C4-2B (cell line): ENCODE measurements at regions not wholly inside any gene's neighbourhood (a gene's known extent, or its start where the extent isn't known, plus 50 kb on each side); places are given as distances from the start of the nearest gene placed in this dataset.

Experiments used
- H3K27ac ChIP-seq: fragments of 450-650 bp; 2 replicates; pipeline ENCODE4 v1.5.1; 2017
- ZFX ChIP-seq: fragments of 450-650 bp; IDR thresholded peaks from 2 replicates; pipeline ENCODE4 v1.6.1; 2017
- TF ChIP-seq, protein P1 (sequence below): fragments of 450-650 bp; conservative IDR thresholded peaks from 2 replicates; pipeline ENCODE4 v1.5.1; 2017; ENCODE audit warnings: mild to moderate bottlenecking

DNA sequence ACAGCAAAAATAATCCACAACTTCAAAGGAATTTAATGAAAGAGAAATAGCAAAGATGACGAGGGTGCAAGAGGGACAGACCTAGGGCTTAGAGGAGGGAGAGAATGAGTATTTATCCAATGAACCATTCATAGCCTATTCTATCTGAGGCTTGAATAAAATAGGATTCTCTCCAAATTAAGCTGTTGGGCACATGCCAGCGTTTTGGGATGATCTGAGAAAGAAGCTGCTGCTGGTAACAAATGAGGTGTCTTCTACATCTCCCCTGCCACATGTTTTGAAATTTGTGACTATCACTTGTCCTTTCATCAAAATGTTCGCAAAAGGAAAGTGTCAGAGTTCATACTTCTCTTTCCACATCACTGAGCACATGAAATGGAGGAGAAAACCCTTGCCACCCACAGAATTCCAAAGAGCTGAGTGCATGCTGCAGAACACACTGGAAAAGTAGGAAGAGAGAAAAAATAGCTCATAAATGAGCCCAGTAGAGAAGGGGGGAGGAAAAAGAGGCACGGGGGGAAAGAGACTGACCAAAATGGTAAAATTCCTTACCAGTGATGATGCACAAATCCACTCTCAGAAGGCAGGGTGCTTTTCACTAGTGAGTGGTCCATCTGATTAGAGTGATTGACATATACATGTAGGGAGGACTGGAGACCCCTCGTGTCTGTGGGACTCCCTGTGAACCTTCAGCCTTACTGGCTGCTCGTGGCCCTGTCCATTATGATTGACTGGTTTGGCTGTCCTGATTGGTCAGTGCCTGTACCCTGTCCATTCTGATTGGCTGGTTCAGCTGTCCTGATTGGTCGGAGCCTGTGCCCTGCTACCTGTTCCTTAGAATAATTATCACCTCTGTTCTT lies 180.5 kb downstream of the OGFRL1 start:
- H3K27ac ChIP-seq = no peak overlapping the region
- no peak for TF ChIP-seq ZFX
- TF ChIP-seq, protein P1, sequence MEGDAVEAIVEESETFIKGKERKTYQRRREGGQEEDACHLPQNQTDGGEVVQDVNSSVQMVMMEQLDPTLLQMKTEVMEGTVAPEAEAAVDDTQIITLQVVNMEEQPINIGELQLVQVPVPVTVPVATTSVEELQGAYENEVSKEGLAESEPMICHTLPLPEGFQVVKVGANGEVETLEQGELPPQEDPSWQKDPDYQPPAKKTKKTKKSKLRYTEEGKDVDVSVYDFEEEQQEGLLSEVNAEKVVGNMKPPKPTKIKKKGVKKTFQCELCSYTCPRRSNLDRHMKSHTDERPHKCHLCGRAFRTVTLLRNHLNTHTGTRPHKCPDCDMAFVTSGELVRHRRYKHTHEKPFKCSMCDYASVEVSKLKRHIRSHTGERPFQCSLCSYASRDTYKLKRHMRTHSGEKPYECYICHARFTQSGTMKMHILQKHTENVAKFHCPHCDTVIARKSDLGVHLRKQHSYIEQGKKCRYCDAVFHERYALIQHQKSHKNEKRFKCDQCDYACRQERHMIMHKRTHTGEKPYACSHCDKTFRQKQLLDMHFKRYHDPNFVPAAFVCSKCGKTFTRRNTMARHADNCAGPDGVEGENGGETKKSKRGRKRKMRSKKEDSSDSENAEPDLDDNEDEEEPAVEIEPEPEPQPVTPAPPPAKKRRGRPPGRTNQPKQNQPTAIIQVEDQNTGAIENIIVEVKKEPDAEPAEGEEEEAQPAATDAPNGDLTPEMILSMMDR = no peak

DNA sequence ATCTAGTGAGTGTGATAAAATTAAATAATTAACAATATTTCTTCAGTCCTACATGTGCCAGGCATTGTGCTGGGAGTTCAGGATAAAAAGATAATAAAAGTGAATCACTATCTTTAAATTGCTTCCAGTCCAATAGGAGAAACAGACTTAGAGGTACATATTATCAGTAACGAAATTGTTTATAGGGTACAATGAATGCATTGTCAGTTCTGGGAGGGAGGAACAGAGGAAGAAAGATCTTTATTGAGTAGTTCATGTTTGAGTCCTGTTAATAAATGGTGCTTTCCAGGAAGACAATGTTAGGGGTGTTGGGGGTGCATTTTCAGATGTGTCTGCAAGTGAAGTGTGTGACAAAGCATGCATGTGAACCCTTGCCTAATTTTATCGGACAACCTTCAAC lies 183.1 kb downstream of the OGFRL1 start:
- TF ChIP-seq, protein P1 = no peak
- TF ChIP-seq ZFX = no peak
- H3K27ac ChIP-seq = no peak overlapping the region

DNA sequence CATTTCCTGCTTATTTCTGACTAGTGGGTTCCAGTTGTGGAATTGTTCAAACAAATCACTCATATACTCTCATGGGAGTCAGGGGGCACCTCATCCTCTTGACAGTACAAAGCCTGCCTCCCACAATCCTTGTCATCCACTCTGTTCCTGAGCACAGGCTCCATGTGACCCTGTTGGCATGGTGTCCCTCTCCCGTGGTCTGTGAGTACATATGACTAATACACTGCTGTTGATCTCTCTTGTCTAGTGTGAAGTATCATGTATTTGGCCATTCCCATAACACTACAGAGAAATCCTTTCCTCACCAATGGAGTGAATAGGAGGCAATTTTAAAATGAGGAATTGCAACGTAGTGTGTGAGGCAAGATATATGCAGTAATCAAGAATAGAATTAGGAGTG lies 185.3 kb downstream of the OGFRL1 start:
- H3K27ac ChIP-seq = no peak overlapping the region
- no peak for TF ChIP-seq ZFX
- TF ChIP-seq, protein P1 = no peak

DNA sequence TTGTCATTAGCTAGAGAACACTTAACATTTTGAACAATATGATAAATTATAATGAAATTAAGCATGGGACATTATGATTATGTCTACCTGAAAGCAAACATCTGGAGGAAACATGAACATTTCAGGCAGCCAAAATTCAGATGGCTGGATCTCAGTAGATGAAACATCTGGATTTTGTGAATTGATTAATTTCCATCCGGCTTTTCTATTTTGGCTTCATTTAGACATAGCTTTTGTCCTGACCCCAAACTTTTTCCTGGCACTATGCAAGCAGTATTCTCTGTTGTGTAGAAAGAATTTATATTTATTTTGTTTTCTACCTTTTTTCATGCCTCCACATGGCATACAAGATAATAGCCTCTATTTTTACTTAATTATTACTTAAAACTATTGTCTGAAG lies 186.3 kb downstream of the OGFRL1 start:
- no peak overlapping the region for H3K27ac ChIP-seq
- TF ChIP-seq ZFX = no peak
- TF ChIP-seq, protein P1 = no peak

DNA sequence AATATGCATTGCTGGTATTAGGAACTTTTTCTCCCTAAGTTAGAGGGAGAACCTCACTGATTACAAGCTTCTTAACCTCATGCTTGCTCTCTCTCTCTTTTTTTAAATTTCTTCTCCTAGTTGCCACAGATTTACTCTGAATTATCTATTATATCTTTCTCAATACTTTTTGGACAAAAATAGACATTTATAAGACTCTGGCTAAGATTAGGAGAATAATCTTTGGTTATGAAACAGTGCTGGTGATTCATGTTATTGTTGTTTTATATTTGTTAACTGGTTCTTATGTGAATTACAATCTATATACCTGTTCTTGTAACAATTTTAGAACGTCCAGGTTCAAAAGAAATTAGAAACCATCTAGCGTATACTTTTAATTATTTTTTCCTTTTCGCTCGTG lies 187.8 kb downstream of the OGFRL1 start:
- H3K27ac ChIP-seq = no peak overlapping the region
- TF ChIP-seq, protein P1 = no peak
- no peak for TF ChIP-seq ZFX

DNA sequence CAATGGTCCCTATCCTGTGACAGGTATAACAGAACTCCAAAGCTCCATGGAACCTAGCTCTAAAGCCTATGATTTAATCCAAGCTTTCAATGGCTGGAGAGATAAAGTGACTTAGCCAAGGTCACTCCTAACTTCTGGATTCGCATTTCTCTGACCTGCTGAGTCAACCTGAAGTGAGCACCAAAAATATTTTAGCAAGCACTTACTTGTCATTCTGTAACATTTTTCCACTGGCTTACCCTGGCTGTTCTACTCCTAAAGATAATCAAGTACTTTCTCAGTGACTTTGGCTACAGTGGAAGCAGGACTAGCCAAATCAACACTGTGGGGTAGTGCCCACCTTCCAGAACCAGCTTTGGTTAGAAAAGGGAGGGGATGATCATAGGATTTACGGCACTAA lies 188.3 kb downstream of the OGFRL1 start:
- TF ChIP-seq ZFX = no peak
- TF ChIP-seq, protein P1 = no peak
- no peak overlapping the region for H3K27ac ChIP-seq

DNA sequence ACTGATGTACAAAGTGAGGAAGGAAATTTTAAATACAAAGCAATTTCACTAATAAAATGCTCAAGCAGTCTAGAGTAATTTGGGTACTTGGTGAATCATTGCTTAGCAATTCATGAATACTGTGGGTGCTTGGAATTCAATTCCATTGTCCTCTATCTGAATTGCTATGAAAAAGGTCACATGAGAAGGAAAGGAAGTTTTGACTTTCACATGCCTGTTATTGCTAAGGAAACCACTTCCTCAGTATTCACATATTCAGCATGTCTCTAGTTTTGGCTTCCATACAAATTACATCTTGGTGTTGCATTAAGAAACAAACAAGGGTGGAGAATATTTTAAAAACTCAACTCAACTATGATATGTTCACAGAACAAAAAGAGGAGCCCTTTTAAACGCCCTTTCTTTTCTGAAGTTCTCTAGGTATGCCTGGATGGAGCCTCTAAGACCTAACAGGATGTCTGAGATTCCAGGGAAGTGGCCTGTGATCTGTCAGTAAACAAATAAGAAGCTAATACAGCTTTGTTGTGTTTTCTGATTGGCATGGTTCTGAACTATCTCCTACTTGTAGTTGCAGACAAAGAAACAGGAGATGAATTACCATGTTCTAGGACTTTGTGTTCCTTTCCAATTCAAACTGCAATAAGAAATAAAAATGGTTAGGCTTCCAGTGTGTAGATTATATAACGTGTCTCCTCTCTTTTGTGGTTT lies 190.4 kb downstream of the OGFRL1 start:
- no peak overlapping the region for H3K27ac ChIP-seq
- no peak for TF ChIP-seq ZFX
- TF ChIP-seq, protein P1 = no peak
